Gastrocnemius medialis (tissue), 4 donors: ENCODE measurements at regions not wholly inside any gene's neighbourhood (a gene's known extent, or its start where the extent isn't known, plus 50 kb on each side); places are given as distances from the start of the nearest gene placed in this dataset.

Experiments used
- CTCF ChIP-seq, 5 experiments: fragments of 450-650 bp in 3 of 5; fragments of 200-600 bp in 2 of 5; sonication (generic) in 2 of 5; IDR thresholded peaks in 4 of 5; conservative IDR thresholded peaks in 1 of 5; 1 replicate in 4 of 5; 2 replicates in 1 of 5; pipeline ENCODE4 v1.5.1; 2016 to 2019; ENCODE audit warnings: antibody characterized with exemption in 5 of 5, mild to moderate bottlenecking in 3 of 5, moderate library complexity in 3 of 5
- POLR2A ChIP-seq, 2 donors: fragments of 450-650 bp; IDR thresholded peaks; one replicate each; pipeline ENCODE4 v1.6.1; 2017; ENCODE audit warnings: antibody characterized with exemption in 2 of 2, mild to moderate bottlenecking in 2 of 2, moderate library complexity in 2 of 2

- TF ChIP-seq CTCF (IDR thresholded peaks at IDR 0.05 in 4 of 5, conservative IDR thresholded peaks at IDR 0.05 in 1 of 5), result no peak
- TF ChIP-seq POLR2A (IDR thresholded peaks at IDR 0.05), result no peak
Measured at GRCh38 chr2:33652830-33653229, 53.7 kb upstream of the FAM98A start.
